SK-N-MC (cell line): ENCODE measurements at regions not wholly inside any gene's neighbourhood (a gene's known extent, or its start where the extent isn't known, plus 50 kb on each side); places are given as distances from the start of the nearest gene placed in this dataset.

Experiments
- EZH2 ChIP-seq: fragments of 200-600 bp; sonication (generic); IDR thresholded peaks from one replicate; pipeline ENCODE4 v1.6.1; 2017; ENCODE audit warnings: antibody characterized with exemption
- POLR2AphosphoS5 ChIP-seq: IDR thresholded peaks from 2 replicates; pipeline ENCODE4 v1.6.1; 2012; ENCODE audit warnings: mild to moderate bottlenecking, low read depth, low read length, borderline replicate concordance

GRCh38 chr3:197424674-197425484 is 126.5 kb upstream of the DLG1 start:
- TF ChIP-seq EZH2, result no peak
- no peak for TF ChIP-seq POLR2AphosphoS5
